Loucy (cell line): ENCODE measurements at regions not wholly inside any gene's neighbourhood (a gene's known extent, or its start where the extent isn't known, plus 50 kb on each side); places are given as distances from the start of the nearest gene placed in this dataset.

Source experiments
- EZH2phosphoT487 ChIP-seq: fragments of 200-600 bp; IDR thresholded peaks from 2 replicates; pipeline ENCODE4 v1.6.1; 2018; ENCODE audit warnings: antibody characterized with exemption, mild to moderate bottlenecking, moderate library complexity, borderline replicate concordance
- TF ChIP-seq, protein P1 (sequence below): fragments of 200-600 bp; sonication (generic); conservative IDR thresholded peaks from 2 replicates; pipeline ENCODE4 v1.5.1; 2014; ENCODE audit warnings: mild to moderate bottlenecking, antibody characterized with exemption, low read length

DNA sequence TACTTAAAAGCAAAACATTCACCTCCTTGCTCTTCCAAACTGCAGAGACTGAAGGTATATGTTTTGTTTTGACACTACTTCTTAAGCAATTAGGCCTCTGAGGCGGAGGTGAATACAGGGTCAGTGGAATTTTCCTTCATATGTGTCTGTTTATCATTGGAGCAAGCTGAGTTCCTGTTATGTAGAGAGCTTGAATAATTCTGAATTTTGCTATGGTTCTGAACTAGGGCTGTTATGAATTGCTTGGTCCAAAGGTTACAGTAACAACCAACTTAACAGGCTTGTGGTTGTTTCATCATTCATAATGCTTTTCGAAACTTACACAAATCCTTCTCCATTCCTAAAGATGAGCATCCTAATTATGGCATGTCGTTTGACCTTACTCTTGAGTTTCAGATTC is 444.6 kb upstream of the MEF2C start:
- TF ChIP-seq, protein P1, sequence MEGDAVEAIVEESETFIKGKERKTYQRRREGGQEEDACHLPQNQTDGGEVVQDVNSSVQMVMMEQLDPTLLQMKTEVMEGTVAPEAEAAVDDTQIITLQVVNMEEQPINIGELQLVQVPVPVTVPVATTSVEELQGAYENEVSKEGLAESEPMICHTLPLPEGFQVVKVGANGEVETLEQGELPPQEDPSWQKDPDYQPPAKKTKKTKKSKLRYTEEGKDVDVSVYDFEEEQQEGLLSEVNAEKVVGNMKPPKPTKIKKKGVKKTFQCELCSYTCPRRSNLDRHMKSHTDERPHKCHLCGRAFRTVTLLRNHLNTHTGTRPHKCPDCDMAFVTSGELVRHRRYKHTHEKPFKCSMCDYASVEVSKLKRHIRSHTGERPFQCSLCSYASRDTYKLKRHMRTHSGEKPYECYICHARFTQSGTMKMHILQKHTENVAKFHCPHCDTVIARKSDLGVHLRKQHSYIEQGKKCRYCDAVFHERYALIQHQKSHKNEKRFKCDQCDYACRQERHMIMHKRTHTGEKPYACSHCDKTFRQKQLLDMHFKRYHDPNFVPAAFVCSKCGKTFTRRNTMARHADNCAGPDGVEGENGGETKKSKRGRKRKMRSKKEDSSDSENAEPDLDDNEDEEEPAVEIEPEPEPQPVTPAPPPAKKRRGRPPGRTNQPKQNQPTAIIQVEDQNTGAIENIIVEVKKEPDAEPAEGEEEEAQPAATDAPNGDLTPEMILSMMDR, result no peak
- TF ChIP-seq EZH2phosphoT487, result no peak
